ENCODE measurements at regions not wholly inside any gene's neighbourhood (a gene's known extent, or its start where the extent isn't known, plus 50 kb on each side); places are given as distances from the start of the nearest gene placed in this dataset.

GRCh38 chr12:127411166-127411915 is 855.6 kb upstream of the TMEM132C start:
- DNase-seq (ENCODE audit: low read depth), result no peak
- TF ChIP-seq CTCF (IDR thresholded peaks at IDR 0.05; ENCODE audit: insufficient read depth, low read length, poor library complexity, severe bottlenecking), result no peak
- H3K36me3 ChIP-seq (ENCODE audit: control insufficient read depth, insufficient read depth, low read length), result no peaks in the 10 kb centered on the region

GRCh38 chr12:127411981-127412380 is 855.0 kb upstream of the TMEM132C start:
- DNase-seq (ENCODE audit: low read depth), result no peak
- TF ChIP-seq CTCF (IDR thresholded peaks at IDR 0.05; ENCODE audit: insufficient read depth, low read length, poor library complexity, severe bottlenecking), result no peak
- Histone ChIP-seq H3K27me3 (ENCODE audit: control insufficient read depth, insufficient read depth, low read length) (no peaks in the 10 kb centered on the region), H3K4me3 (ENCODE audit: low read depth, low read length) (no peak overlapping the region), H3K36me3 (ENCODE audit: control insufficient read depth, insufficient read depth, low read length) (no peaks in the 10 kb centered on the region)

More at GRCh38 chr12:127411166-127411915, 855.6 kb upstream of the TMEM132C start:
- no peaks in the 10 kb centered on the region for H3K27me3 ChIP-seq (ENCODE audit: control insufficient read depth, insufficient read depth, low read length)
- no peak overlapping the region for H3K4me3 ChIP-seq (ENCODE audit: low read depth, low read length)

- no peak for TF ChIP-seq CTCF (IDR thresholded peaks at IDR 0.05; ENCODE audit: insufficient read depth, low read length, poor library complexity, severe bottlenecking)
- H3K4me3 ChIP-seq (ENCODE audit: low read depth, low read length), result no peak overlapping the region
- no peak for DNase-seq (ENCODE audit: low read depth)
- no peaks in the 10 kb centered on the region for H3K27me3 ChIP-seq (ENCODE audit: control insufficient read depth, insufficient read depth, low read length)
- H3K36me3 ChIP-seq (ENCODE audit: control insufficient read depth, insufficient read depth, low read length), result no peaks in the 10 kb centered on the region
Measured at GRCh38 chr12:127412866-127413265, 854.1 kb upstream of the TMEM132C start.

GRCh38 chr12:127414186-127414585 is 852.8 kb upstream of the TMEM132C start:
- no peak for DNase-seq (ENCODE audit: low read depth)
- Histone ChIP-seq H3K27me3 (ENCODE audit: control insufficient read depth, insufficient read depth, low read length) (no peaks in the 10 kb centered on the region), H3K4me3 (ENCODE audit: low read depth, low read length) (no peak overlapping the region), H3K36me3 (ENCODE audit: control insufficient read depth, insufficient read depth, low read length) (no peaks in the 10 kb centered on the region)
- TF ChIP-seq CTCF (IDR thresholded peaks at IDR 0.05; ENCODE audit: insufficient read depth, low read length, poor library complexity, severe bottlenecking), result no peak

- Histone ChIP-seq H3K4me3 (ENCODE audit: low read depth, low read length) (no peak overlapping the region), H3K36me3 (ENCODE audit: control insufficient read depth, insufficient read depth, low read length) (no peaks in the 10 kb centered on the region), H3K27me3 (ENCODE audit: control insufficient read depth, insufficient read depth, low read length) (no peaks in the 10 kb centered on the region)
- DNase-seq (ENCODE audit: low read depth), result no peak
- TF ChIP-seq CTCF (IDR thresholded peaks at IDR 0.05; ENCODE audit: insufficient read depth, low read length, poor library complexity, severe bottlenecking), result no peak
Measured at GRCh38 chr12:127414636-127415035, 852.3 kb upstream of the TMEM132C start.

- Histone ChIP-seq H3K4me3 (ENCODE audit: low read depth, low read length) (no peak overlapping the region), H3K27me3 (ENCODE audit: control insufficient read depth, insufficient read depth, low read length) (no peaks in the 10 kb centered on the region), H3K36me3 (ENCODE audit: control insufficient read depth, insufficient read depth, low read length) (no peaks in the 10 kb centered on the region)
- no peak for TF ChIP-seq CTCF (IDR thresholded peaks at IDR 0.05; ENCODE audit: insufficient read depth, low read length, poor library complexity, severe bottlenecking)
- DNase-seq (ENCODE audit: low read depth), result no peak
Measured at GRCh38 chr12:127416796-127417195, 850.2 kb upstream of the TMEM132C start.
